Loucy (cell line): ENCODE measurements at regions not wholly inside any gene's neighbourhood (a gene's known extent, or its start where the extent isn't known, plus 50 kb on each side); places are given as distances from the start of the nearest gene placed in this dataset.

Experiments used
- H2AFZ ChIP-seq: fragments of 200-600 bp; sonication (generic); 2 replicates; pipeline ENCODE4 v1.6.0; 2016; ENCODE audit warnings: antibody characterized with exemption, mild to moderate bottlenecking, low read length, moderate library complexity
- H3F3A ChIP-seq: fragments of 200-600 bp; 2 replicates; pipeline ENCODE4 v1.6.0; 2016; ENCODE audit warnings: antibody characterized with exemption, low read depth, mild to moderate bottlenecking
- H3K27me3 ChIP-seq: fragments of 200-600 bp; sonication (generic); 2 replicates; pipeline ENCODE4 v1.6.1; 2014; ENCODE audit warnings: low read length, mild to moderate bottlenecking; ENCODE audit not compliant: insufficient read depth, poor library complexity, severe bottlenecking
- H3K36me3 ChIP-seq: fragments of 200-600 bp; sonication (generic); 2 replicates; pipeline ENCODE4 v1.6.1; 2016; ENCODE audit warnings: low read length; ENCODE audit not compliant: insufficient read depth
- H3K4me1 ChIP-seq: fragments of 200-600 bp; sonication (generic); 2 replicates; pipeline ENCODE4 v1.5.1; 2014; ENCODE audit warnings: low read length, mild to moderate bottlenecking; ENCODE audit not compliant: insufficient read depth, poor library complexity, severe bottlenecking
- H3K4me2 ChIP-seq: fragments of 200-600 bp; sonication (generic); 2 replicates; pipeline ENCODE4 v1.6.0; 2014; ENCODE audit warnings: antibody characterized with exemption, low read length, low read depth, mild to moderate bottlenecking; ENCODE audit not compliant: poor library complexity, severe bottlenecking
- H3K4me3 ChIP-seq: fragments of 200-600 bp; sonication (generic); 2 replicates; pipeline ENCODE4 v1.5.1; 2014; ENCODE audit warnings: low read length, mild to moderate bottlenecking, mixed read lengths; ENCODE audit not compliant: poor library complexity, severe bottlenecking
- H3K79me2 ChIP-seq: fragments of 200-600 bp; sonication (generic); 2 replicates; pipeline ENCODE4 v1.6.1; 2014; ENCODE audit warnings: low read length; ENCODE audit not compliant: insufficient read depth
- H3K9ac ChIP-seq: fragments of 200-600 bp; sonication (generic); 2 replicates; pipeline ENCODE4 v1.6.0; 2014; ENCODE audit warnings: mild to moderate bottlenecking, low read depth, low read length, moderate library complexity; ENCODE audit not compliant: poor library complexity, severe bottlenecking
- H3K9me2 ChIP-seq: fragments of 200-600 bp; sonication (generic); replicated peaks from 2 replicates; pipeline ENCODE4 v1.6.1; 2016; ENCODE audit warnings: low read depth, low read length, mixed read lengths
- H3K9me3 ChIP-seq: fragments of 200-600 bp; sonication (generic); 2 replicates; pipeline ENCODE4 v1.6.1; 2014; ENCODE audit warnings: mild to moderate bottlenecking, antibody characterized with exemption, low read length, low read depth; ENCODE audit not compliant: insufficient read depth
- H4K20me1 ChIP-seq: fragments of 200-600 bp; sonication (generic); 2 replicates; pipeline ENCODE4 v1.6.0; 2014; ENCODE audit warnings: antibody characterized with exemption, low read length, mild to moderate bottlenecking; ENCODE audit not compliant: insufficient read depth, poor library complexity, severe bottlenecking
- EZH2phosphoT487 ChIP-seq: fragments of 200-600 bp; IDR thresholded peaks from 2 replicates; pipeline ENCODE4 v1.6.1; 2018; ENCODE audit warnings: antibody characterized with exemption, mild to moderate bottlenecking, moderate library complexity, borderline replicate concordance
- TF ChIP-seq, protein P1 (sequence below): fragments of 200-600 bp; sonication (generic); conservative IDR thresholded peaks from 2 replicates; pipeline ENCODE4 v1.5.1; 2014; ENCODE audit warnings: mild to moderate bottlenecking, antibody characterized with exemption, low read length

DNA sequence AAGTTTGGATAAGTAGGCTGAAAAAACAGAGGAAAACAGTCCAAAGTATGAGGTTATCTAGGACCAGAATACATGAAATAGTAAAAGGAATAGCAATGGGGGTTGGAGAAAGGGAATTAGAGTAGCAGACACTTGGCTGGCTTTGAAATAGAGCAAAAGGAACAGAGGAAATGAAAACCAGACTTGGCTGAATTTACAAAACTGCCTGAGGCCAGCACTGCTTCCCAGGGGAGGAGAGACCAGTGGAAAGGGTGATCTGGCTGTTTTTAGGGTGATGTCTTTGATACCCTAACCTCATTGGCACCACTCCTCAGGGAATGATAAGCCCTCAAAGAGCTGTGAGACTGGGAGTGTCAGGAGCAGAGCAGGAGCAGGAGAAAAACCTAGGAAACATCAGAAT, 413.4 kb upstream of the SLC30A5 start:
- Histone ChIP-seq H3K9me2 (no peaks in the 10 kb centered on the region), H3K4me2 (no peak overlapping the region), H3K4me3 (no peak overlapping the region), H3K9ac (no peak overlapping the region), H3K79me2 (no peaks in the 10 kb centered on the region), H3K27me3 (no peaks in the 10 kb centered on the region), H3K36me3 (no peaks in the 10 kb centered on the region), H3F3A (no peaks in the 10 kb centered on the region), H2AFZ (no peak overlapping the region), H3K4me1 (no peaks in the 10 kb centered on the region), H3K9me3 (no peaks in the 10 kb centered on the region), H4K20me1 (no peaks in the 10 kb centered on the region)
- TF ChIP-seq, protein P1, sequence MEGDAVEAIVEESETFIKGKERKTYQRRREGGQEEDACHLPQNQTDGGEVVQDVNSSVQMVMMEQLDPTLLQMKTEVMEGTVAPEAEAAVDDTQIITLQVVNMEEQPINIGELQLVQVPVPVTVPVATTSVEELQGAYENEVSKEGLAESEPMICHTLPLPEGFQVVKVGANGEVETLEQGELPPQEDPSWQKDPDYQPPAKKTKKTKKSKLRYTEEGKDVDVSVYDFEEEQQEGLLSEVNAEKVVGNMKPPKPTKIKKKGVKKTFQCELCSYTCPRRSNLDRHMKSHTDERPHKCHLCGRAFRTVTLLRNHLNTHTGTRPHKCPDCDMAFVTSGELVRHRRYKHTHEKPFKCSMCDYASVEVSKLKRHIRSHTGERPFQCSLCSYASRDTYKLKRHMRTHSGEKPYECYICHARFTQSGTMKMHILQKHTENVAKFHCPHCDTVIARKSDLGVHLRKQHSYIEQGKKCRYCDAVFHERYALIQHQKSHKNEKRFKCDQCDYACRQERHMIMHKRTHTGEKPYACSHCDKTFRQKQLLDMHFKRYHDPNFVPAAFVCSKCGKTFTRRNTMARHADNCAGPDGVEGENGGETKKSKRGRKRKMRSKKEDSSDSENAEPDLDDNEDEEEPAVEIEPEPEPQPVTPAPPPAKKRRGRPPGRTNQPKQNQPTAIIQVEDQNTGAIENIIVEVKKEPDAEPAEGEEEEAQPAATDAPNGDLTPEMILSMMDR = no peak
- no peak for TF ChIP-seq EZH2phosphoT487

DNA sequence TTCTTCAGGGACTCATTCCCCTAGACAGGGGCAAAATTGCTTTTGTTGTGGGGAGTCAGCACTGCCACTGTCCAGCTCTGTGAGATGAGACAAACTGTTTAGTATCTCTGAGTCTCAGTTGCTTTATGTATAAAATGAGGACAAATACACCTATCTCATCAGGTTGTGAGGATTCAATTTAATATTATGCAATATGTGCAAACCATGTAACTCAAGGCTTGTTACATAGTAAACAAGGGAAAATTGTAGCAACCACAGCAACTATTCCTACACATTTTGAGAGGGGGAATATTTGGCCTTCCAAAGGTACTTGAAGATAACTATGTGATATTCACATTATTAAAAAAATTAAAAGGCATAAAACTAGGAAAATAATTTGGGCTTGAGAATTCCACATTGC, 411.9 kb upstream of the SLC30A5 start:
- no peaks in the 10 kb centered on the region for H3K79me2 ChIP-seq
- H3K4me3 ChIP-seq = no peak overlapping the region
- H3K27me3 ChIP-seq = no peaks in the 10 kb centered on the region
- H3F3A ChIP-seq = no peaks in the 10 kb centered on the region
- no peak overlapping the region for H3K9ac ChIP-seq
- H3K4me1 ChIP-seq = no peaks in the 10 kb centered on the region
- TF ChIP-seq, protein P1 = no peak
- no peak for TF ChIP-seq EZH2phosphoT487
- H3K36me3 ChIP-seq = no peaks in the 10 kb centered on the region
- H2AFZ ChIP-seq = no peak overlapping the region
- H3K9me3 ChIP-seq = no peaks in the 10 kb centered on the region
- H3K9me2 ChIP-seq = no peaks in the 10 kb centered on the region
- H4K20me1 ChIP-seq = no peaks in the 10 kb centered on the region
- H3K4me2 ChIP-seq = no peak overlapping the region

GRCh38 chr5:68682400-68683160, 411.2 kb upstream of the SLC30A5 start:
- H3K9me3 ChIP-seq = no peaks in the 10 kb centered on the region
- no peaks in the 10 kb centered on the region for H3K4me1 ChIP-seq
- no peak overlapping the region for H3K4me3 ChIP-seq
- no peaks in the 10 kb centered on the region for H3K36me3 ChIP-seq
- H2AFZ ChIP-seq = no peak overlapping the region
- no peak overlapping the region for H3K4me2 ChIP-seq
- H3F3A ChIP-seq = no peaks in the 10 kb centered on the region
- no peaks in the 10 kb centered on the region for H3K9me2 ChIP-seq
- no peaks in the 10 kb centered on the region for H4K20me1 ChIP-seq
- H3K27me3 ChIP-seq = no peaks in the 10 kb centered on the region
- no peak overlapping the region for H3K9ac ChIP-seq
- no peaks in the 10 kb centered on the region for H3K79me2 ChIP-seq
- TF ChIP-seq EZH2phosphoT487 = no peak
- TF ChIP-seq, protein P1 = no peak
